HepG2 (cell line): ENCODE measurements at regions not wholly inside any gene's neighbourhood (a gene's known extent, or its start where the extent isn't known, plus 50 kb on each side); places are given as distances from the start of the nearest gene placed in this dataset.

ENCODE experiments used
- ATAC-seq: fragments of 200-7000 bp; cut with Tn5 transposase; 3 replicates; pipeline ENCODE4 v1.9.1; 2020; ENCODE audit warnings: mild to moderate bottlenecking, moderate library complexity
- BruUV-seq: library from RNA; stranded (reverse); fragments of 400-500 nt; replicated peaks from 2 replicates; lab custom pipeline; 2021; lab: Mats Ljungman, UMichigan
- CTCF ChIA-PET: fragments of 300-600 bp; formaldehyde crosslinking; extraction: SDS; loops from one replicate; lab custom pipeline; 2021; ENCODE audit warnings: low total read pairs, inconsistent platforms, low intra/inter-chr PET ratio; lab: Yijun Ruan, JAX
- POLR2A ChIA-PET: fragments of 350-600 bp; sonication (Branson Sonifier 250); formaldehyde crosslinking; loops from one replicate; lab custom pipeline; 2020; ENCODE audit warnings: antibody characterized with exemption, inconsistent platforms; lab: Yijun Ruan, JAX
- DNase-seq: peaks from one replicate; pipeline ENCODE4 v3.0.0-alpha.2; 2015; ENCODE audit warnings: low spot score
- FAIRE-seq: peaks from 3 replicates; lab custom pipeline; 2011; peaks lifted over from hg19 to GRCh38; lab: Jason Lieb, UNC
- H2AFZ ChIP-seq: one replicate; pipeline ENCODE4 v1.6.1; 2011; ENCODE audit warnings: low read length, inconsistent platforms
- H3K27ac ChIP-seq: fragments of 300-600 bp; 3 replicates; pipeline ENCODE4 v1.8.0; 2011; ENCODE audit warnings: mixed run types, mild to moderate bottlenecking, mixed read lengths, low read length, inconsistent platforms; ENCODE audit not compliant: insufficient read depth; ENCODE audit errors: extremely low read length
- H3K27me3 ChIP-seq, 2 experiments: fragments of 200-600 bp in 1 of 2; 2 replicates in 1 of 2; 3 replicates in 1 of 2; pipeline versions ENCODE4 v1.6.0 to v1.8.0; 2011; ENCODE audit warnings: low read length in 2 of 2, mild to moderate bottlenecking in 2 of 2, moderate library complexity in 2 of 2, inconsistent platforms in 1 of 2; ENCODE audit not compliant: insufficient read depth in 2 of 2, control insufficient read depth in 1 of 2
- H3K36me3 ChIP-seq, 2 experiments: fragments of 200-600 bp in 1 of 2; replicated peaks in 1 of 2; 2 replicates in 1 of 2; 3 replicates in 1 of 2; pipeline versions ENCODE4 v1.5.1 to v1.8.0; 2011; ENCODE audit warnings: low read length in 2 of 2, inconsistent platforms in 1 of 2; ENCODE audit not compliant: insufficient read depth in 2 of 2, control insufficient read depth in 1 of 2
- H3K4me1 ChIP-seq: 2 replicates; pipeline ENCODE4 v1.5.1; 2012; ENCODE audit warnings: low read length, inconsistent platforms; ENCODE audit not compliant: insufficient read depth
- H3K4me2 ChIP-seq: 2 replicates; pipeline ENCODE4 v1.6.0; 2011; ENCODE audit warnings: low read depth, low read length, inconsistent platforms
- H3K4me3 ChIP-seq, 3 experiments: fragments of 200-600 bp in 1 of 3; sonication (generic), shearing (Covaris generic) in 1 of 3; replicated peaks in 1 of 3; 2 replicates each; pipeline ENCODE4 v1.5.1; 2011 to 2016; ENCODE audit warnings: low read length in 3 of 3, inconsistent platforms in 2 of 3, low read depth in 2 of 3, mild to moderate bottlenecking in 2 of 3, control low read depth in 1 of 3, mixed read lengths in 1 of 3; ENCODE audit not compliant: insufficient read depth in 1 of 3
- H3K79me2 ChIP-seq: one replicate; pipeline ENCODE4 v1.6.1; 2011; ENCODE audit warnings: low read length, inconsistent platforms; ENCODE audit not compliant: insufficient read depth
- H3K9ac ChIP-seq: 2 replicates; pipeline ENCODE4 v1.6.0; 2011; ENCODE audit warnings: mild to moderate bottlenecking, low read depth, low read length, inconsistent platforms; ENCODE audit not compliant: insufficient read depth
- H3K9me3 ChIP-seq: 2 replicates; pipeline ENCODE4 v1.5.1; 2012; ENCODE audit warnings: mild to moderate bottlenecking, low read length
- H4K20me1 ChIP-seq: 2 replicates; pipeline ENCODE4 v1.6.0; 2011; ENCODE audit warnings: inconsistent platforms, mild to moderate bottlenecking, low read length, moderate library complexity; ENCODE audit not compliant: insufficient read depth
- ATRX ChIP-seq: sonication (generic); formaldehyde crosslinking; IDR thresholded peaks from 2 replicates; pipeline ENCODE4 v1.4.0; 2020; ENCODE audit warnings: missing genetic modification reagents, borderline replicate concordance
- CBX2 ChIP-seq, 2 experiments: fragments of 200-600 bp in 1 of 2; sonication (generic); formaldehyde crosslinking in 1 of 2; IDR thresholded peaks; 2 replicates each; pipeline versions ENCODE4 v1.7.0 to v1.8.1; 2018 to 2022; ENCODE audit warnings: low read depth in 2 of 2, low read length in 1 of 2, mild to moderate bottlenecking in 1 of 2, missing genetic modification reagents in 1 of 2
- DZIP1 ChIP-seq: sonication (generic); formaldehyde crosslinking; IDR thresholded peaks from 2 replicates; pipeline ENCODE4 v1.5.0; 2020; ENCODE audit warnings: mild to moderate bottlenecking, missing genetic modification reagents
- ELF4 ChIP-seq: sonication (generic); formaldehyde crosslinking; IDR thresholded peaks from 2 replicates; pipeline ENCODE4 v1.5.0; 2020; ENCODE audit warnings: missing genetic modification reagents, mild to moderate bottlenecking, moderate library complexity, borderline replicate concordance
- GPBP1L1 ChIP-seq: sonication (generic); formaldehyde crosslinking; IDR thresholded peaks from 2 replicates; pipeline ENCODE4 v1.5.0; 2020; ENCODE audit warnings: mild to moderate bottlenecking, missing genetic modification reagents
- HDAC6 ChIP-seq: fragments of 200-600 bp; sonication (generic); IDR thresholded peaks from 2 replicates; pipeline ENCODE4 v1.7.0; 2017; ENCODE audit warnings: mild to moderate bottlenecking, antibody characterized with exemption, low read length, low read depth
- MYNN ChIP-seq: sonication (generic); formaldehyde crosslinking; IDR thresholded peaks from 2 replicates; pipeline ENCODE4 v1.4.0; 2020; ENCODE audit warnings: mild to moderate bottlenecking, low read depth, missing genetic modification reagents
- ONECUT2 ChIP-seq: sonication (generic); formaldehyde crosslinking; IDR thresholded peaks from 2 replicates; pipeline ENCODE4 v1.4.0; 2020; ENCODE audit warnings: missing genetic modification reagents
- PHB2 ChIP-seq: fragments of 450-650 bp; IDR thresholded peaks from 2 replicates; pipeline ENCODE4 v1.6.1; 2018; ENCODE audit not compliant: partially characterized antibody
- SAP130 ChIP-seq: IDR thresholded peaks from 2 replicates; pipeline ENCODE4 v1.6.1; 2016; ENCODE audit warnings: low read depth
- STAT6 ChIP-seq: sonication (generic); formaldehyde crosslinking; IDR thresholded peaks from 2 replicates; pipeline ENCODE4 v1.4.0; 2020; ENCODE audit warnings: missing genetic modification reagents, mild to moderate bottlenecking, borderline replicate concordance
- ZBTB3 ChIP-seq: sonication (generic); formaldehyde crosslinking; IDR thresholded peaks from 2 replicates; pipeline ENCODE4 v1.4.0; 2020; ENCODE audit warnings: low read depth, mild to moderate bottlenecking, moderate library complexity, missing genetic modification reagents, borderline replicate concordance
- ZFP62 ChIP-seq: sonication (generic); formaldehyde crosslinking; IDR thresholded peaks from 2 replicates; pipeline ENCODE4 v1.4.0; 2020; ENCODE audit warnings: missing genetic modification reagents
- ZFP90 ChIP-seq: sonication (generic); formaldehyde crosslinking; IDR thresholded peaks from 2 replicates; pipeline ENCODE4 v1.8.0; 2022; ENCODE audit warnings: missing genetic modification reagents, mild to moderate bottlenecking, inconsistent platforms, borderline replicate concordance
- ZNF343 ChIP-seq: sonication (generic); formaldehyde crosslinking; IDR thresholded peaks from 2 replicates; pipeline ENCODE4 v1.4.0; 2020; ENCODE audit warnings: mild to moderate bottlenecking, missing genetic modification reagents
- ZNF552 ChIP-seq: sonication (generic); formaldehyde crosslinking; IDR thresholded peaks from 2 replicates; pipeline ENCODE4 v1.9.0; 2022; ENCODE audit warnings: missing genetic modification reagents, mild to moderate bottlenecking, borderline replicate concordance
- ZNF605 ChIP-seq: sonication (generic); formaldehyde crosslinking; IDR thresholded peaks from 2 replicates; pipeline ENCODE4 v1.8.0; 2022; ENCODE audit warnings: mild to moderate bottlenecking, missing genetic modification reagents
- ZNF749 ChIP-seq: sonication (generic); formaldehyde crosslinking; IDR thresholded peaks from 2 replicates; pipeline ENCODE4 v1.8.0; 2022; ENCODE audit warnings: mild to moderate bottlenecking, missing genetic modification reagents, moderate library complexity, borderline replicate concordance
- WGBS: methylation state at CpG from one replicate; pipeline ENCODE4 v1.1.6; 2017; ENCODE audit warnings: low lambda C conversion rate; 5-methylcytosine and 5-hydroxymethylcytosine counted together
- in situ Hi-C: cut with HindIII; loops from 2 replicates; pipeline ENCODE4 v1.10.0; 2017; ENCODE audit warnings: low pct_unique_long_range_greater_than_20kb; ENCODE audit not compliant: extremely low pct_ligation_motif_present
- intact Hi-C: fragments of 100-400 bp; cut with micrococcal nuclease; formaldehyde crosslinking; loops from one replicate; pipeline ENCODE4 v1.10.0; 2022; ENCODE audit not compliant: unreplicated experiment

- Histone ChIP-seq H3K4me1 (no peaks in the 10 kb centered on the region), H2AFZ (no peak overlapping the region), H3K4me2 (no peak overlapping the region), H3K4me3 (no peak overlapping the region), H3K36me3 (no peaks in the 10 kb centered on the region), H3K27me3 (no peaks in the 10 kb centered on the region), H3K9ac (no peak overlapping the region), H3K9me3 (no peaks in the 10 kb centered on the region), H4K20me1 (no peaks in the 10 kb centered on the region), H3K27ac (no peak overlapping the region), H3K79me2 (no peaks in the 10 kb centered on the region)
- POLR2A ChIA-PET: no interaction called here
- in situ Hi-C loops: no loop called here
- WGBS: 0% methylated on average over 2 of the region's 2 CpGs
- intact Hi-C loops: no loop called here
- DNase-seq (no peak), ATAC-seq (no peak), FAIRE-seq (no peak)
- no TSS peak for BruUV-seq
- CTCF ChIA-PET: no interaction called here
- no peak for TF ChIP-seq SAP130 (CRISPR knock-in tag)
- no peak for TF ChIP-seq HDAC6
- no peak for TF ChIP-seq ZFP62
- TF ChIP-seq ZNF343 (CRISPR knock-in tag): no peak
- no peak for TF ChIP-seq ZNF749 (CRISPR knock-in tag)
- TF ChIP-seq DZIP1 (CRISPR knock-in tag): no peak
- no peak for TF ChIP-seq ATRX (CRISPR knock-in tag)
- no peak for TF ChIP-seq STAT6 (CRISPR knock-in tag)
- TF ChIP-seq MYNN (CRISPR knock-in tag): no peak
- TF ChIP-seq ELF4: no peak
- no peak for TF ChIP-seq CBX2 (IDR thresholded peaks at IDR 0.05; ENCODE audit: low read depth, low read length)
- no peak for TF ChIP-seq CBX2 (CRISPR knock-in tag; IDR thresholded peaks at IDR 0.05; ENCODE audit: low read depth)
- TF ChIP-seq ONECUT2 (CRISPR knock-in tag): no peak
- no peak for TF ChIP-seq ZFP90 (CRISPR knock-in tag)
- TF ChIP-seq ZBTB3 (CRISPR knock-in tag): no peak
- no peak for TF ChIP-seq GPBP1L1
- no peak for TF ChIP-seq PHB2
- TF ChIP-seq ZNF605: no peak
- TF ChIP-seq ZNF552 (CRISPR knock-in tag): no peak
Observed at GRCh38 chr13:75938811-75939560, 302.9 kb downstream of the LMO7 start.
